HG02763 (cell line): ENCODE measurements at regions not wholly inside any gene's neighbourhood (a gene's known extent, or its start where the extent isn't known, plus 50 kb on each side); places are given as distances from the start of the nearest gene placed in this dataset.

Experiments
- ATAC-seq: cut with Tn5 transposase; IDR thresholded peaks from one replicate; pipeline ENCODE4 v1.9.1; 2021; ENCODE audit warnings: mild to moderate bottlenecking, moderate library complexity; ENCODE audit not compliant: unreplicated experiment

DNA sequence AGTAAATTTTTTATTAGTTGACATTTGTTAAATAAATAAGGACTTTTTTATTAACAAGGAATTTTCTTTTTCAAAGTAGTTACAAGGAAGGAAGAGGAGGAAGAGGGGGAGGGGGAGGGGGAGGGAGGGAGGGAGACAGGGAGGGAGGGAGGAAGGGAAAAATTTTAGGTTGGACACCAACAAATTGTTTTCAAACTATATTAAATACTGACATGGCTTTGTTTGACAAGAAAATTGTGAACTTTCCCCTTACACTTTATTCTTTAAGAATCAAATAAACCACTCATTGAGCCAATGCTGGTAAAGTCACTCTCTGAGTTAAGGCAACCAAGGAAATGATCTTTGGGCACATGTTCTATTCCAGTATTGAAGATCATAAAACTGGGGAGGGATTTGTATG lies 115.7 kb upstream of the PPP2R3A start:
- ATAC-seq: no peak

DNA sequence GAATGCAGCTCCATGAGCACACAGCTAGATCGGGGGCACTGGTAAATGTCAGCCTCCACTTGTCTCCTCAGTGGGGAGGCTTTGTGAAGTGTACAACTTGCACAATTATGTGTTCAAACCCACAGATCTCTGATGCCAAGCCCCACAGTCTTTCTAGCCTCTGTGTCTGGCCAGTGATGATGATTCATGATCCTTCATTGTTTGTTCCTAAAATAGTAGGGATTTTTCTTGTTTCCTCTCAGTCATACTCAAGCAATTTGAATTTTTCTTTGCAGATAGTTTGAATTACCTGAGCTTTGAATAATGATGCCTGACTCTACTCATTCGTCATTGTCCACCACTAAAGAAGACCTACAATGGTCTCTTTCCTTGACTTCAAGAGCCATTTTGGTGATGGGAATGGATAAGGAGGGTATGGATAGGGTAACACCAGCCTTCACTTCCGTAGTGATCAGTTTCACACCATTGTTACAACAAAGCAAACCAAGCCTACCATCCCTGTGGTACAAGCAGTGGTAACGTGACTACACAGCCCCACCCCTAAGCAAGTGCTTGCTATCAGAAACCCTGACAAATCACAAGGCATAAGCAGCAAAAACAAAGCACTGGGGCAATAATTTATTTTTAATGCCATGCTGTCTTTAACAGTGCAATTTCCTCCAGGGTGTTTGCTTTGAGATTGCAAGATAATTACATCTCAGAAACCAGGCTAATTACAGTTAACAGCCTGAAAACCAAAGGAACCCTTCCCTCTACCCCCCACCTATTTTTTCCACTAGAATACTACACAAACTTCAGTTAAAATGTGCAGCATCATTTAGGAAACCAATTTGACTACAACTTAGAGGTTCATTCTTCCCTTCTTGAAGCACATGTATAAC lies 114.1 kb upstream of the PPP2R3A start:
- ATAC-seq: no peak

DNA sequence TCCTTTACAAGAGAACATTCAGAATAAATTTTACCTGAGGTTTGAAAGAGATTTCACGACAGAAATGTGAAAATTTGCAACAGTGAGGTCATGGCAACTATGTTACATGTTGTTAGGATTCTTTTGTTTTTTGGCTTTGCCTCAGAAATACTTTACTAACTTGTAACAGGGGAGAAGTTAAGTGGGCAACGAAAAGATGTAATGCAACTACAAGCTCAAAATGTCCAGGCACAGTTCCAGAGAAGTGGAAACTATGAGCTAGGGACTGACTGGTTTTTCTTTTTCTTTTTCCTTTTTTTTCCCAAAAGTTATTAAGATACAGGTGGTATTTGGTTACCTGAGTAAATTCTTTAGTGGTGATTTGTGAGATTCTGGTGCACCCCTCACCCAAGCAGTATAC lies 111.5 kb upstream of the PPP2R3A start:
- ATAC-seq: no peak

DNA sequence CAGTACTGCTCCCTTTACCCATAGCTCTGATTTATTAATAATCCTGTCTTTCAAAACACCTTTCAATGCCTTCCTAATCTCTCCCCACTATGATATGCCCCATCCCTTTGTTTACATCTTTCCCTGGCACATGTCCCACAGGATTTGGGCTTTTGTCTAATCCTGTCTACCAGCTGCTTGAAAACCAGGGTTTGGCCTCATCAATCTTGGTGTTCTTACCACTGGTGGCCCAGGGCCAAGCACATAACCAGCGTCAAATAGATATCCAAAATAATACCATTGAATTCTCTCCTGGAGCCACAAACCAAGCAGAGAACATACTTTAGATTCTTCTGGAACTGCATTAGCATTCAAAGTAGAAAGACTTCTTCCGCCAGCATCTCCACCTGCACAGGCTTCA lies 104.8 kb upstream of the PPP2R3A start:
- no peak for ATAC-seq

DNA sequence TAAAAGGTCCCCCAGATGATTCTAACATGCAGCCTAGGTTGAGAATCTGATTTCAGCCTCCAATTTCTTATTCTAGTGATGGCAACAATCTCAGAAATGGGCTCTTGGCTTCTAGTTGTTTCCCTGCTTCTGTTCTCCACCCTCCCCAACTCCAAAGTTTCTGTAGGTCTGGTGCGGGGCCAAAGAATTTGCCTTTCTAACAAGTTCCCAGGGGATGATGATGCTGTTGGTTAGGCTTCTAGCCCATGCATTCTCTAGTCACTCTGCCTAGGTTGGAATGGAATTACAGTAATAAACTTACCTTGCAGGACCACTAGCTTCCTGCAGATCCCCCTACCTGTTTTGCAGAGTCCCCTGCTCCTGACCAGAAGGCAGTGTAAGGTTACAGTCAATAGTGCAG lies 103.2 kb upstream of the PPP2R3A start:
- ATAC-seq: no peak

DNA sequence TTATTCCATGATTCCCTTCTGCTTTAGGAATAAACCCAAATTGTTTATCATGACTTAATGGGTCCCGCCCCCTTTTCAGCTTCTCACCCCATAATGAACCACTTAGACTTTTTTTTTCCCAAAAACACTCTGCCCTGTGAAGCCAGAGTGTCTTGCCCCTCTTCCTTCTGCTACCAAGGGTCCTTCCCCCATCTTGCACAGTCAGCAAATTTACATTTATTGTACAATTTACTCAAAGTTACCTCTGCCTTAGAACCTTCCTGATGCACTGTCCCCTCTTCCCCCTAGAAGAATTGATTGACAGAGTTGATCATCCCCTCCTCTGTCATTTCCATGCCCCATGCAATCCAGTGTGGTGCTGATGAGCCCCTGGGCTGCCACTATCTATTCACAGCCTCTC lies 101.5 kb upstream of the PPP2R3A start:
- ATAC-seq: no peak

DNA sequence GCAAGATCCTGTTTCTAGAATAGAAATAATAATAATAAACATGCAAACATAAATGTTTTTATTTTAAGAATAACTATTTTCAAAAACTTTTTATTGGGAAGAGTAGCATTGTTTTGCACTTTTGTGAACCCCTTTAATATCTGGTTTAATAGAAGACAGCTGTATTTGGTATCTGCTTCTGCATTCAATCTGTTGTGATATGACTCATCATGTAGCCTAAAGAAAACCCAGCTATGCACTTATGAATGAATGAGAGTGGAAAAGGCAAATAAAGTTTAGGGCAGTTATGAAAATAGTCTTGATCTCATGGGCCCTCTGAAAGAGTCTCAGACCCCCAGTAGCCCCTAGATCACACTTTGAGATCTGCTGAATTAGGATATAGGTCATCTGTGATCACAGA lies 100.4 kb upstream of the PPP2R3A start:
- ATAC-seq: no peak

DNA sequence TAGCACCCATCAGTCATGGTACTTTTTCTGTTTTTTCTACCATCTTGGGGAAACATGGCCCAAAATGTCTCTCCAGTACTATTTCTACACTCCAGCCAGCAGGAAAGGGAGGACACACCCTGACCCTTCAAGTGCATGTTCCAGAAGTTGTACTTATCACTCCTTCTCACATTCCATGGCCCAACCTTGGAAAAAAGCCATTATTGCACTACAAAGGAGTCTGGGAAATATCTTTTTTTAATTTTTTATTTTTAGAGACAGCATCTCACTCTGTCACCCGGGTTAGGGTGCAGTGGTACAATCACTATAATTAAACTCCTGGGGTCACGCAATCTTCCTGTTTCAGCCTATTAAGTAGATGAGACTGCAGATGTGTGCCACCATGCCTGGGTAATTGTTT lies 100.0 kb upstream of the PPP2R3A start:
- ATAC-seq: no peak

DNA sequence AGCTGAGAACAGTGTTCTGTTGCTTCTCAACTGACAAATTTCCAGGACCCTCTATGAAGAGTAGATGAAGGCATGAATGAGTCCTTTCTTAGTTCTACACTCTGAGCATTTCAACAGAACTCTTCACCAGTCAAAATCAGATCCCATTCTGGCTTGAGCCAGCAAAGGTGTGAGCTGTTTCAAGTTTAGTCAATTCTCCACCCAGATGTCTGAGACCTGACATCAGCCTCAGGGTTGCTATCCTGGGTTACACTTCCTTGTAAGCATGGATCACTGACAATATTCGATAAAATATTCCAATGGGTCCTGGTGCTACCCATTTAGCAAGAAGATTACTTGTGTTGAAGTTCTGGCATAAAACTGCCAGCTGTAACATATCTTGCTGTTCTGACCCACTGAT lies 97.6 kb upstream of the PPP2R3A start:
- ATAC-seq: no peak

DNA sequence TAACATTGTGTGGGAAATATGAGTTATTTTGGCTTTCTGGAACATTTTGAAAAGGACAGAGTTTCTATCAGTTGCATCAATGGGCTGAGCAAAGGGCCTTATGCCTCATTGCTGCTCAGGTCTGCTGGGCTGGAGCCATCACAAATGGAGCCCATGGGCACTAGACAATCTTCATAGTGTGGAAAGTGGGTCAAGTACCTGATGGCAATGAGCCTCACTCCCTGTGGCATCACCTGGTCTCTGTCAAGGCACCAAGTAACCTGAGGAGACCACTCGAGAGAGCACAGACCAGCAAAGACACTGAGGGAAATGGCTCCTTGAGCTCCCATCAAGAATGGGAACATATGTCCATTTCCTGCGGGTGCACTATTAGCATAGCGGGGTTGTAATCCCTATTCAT lies 96.7 kb upstream of the PPP2R3A start:
- no peak for ATAC-seq

DNA sequence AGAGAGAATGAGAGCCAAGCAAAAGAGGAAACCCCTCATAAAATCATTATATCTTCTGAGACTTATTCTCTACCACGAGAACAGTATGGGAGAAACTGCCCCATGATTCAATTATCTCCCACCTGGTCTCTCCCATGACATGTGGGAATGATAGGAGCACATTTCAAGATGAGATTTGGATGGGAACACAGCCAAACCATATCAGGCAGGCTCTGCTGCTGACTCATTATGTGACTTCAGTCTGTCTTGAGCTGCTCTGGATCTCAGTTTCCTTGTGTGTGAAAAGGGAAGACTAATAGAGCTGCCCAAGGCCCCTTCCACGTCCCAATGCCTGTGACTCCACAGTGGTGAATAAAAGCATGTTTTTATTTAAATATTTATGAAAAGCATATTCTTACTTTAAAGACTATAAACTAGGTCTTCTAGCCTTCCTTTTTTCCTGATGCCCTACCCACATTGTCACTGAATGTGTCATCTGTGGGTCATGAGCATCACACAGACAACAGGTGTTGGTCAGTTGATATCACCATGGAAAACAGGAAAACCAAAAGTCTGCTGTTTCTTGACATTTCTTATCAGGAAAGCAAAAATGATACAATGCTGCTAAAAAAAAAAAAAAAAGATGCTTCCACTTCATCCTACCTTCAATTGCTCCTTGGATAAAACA lies 96.0 kb upstream of the PPP2R3A start:
- no peak for ATAC-seq

DNA sequence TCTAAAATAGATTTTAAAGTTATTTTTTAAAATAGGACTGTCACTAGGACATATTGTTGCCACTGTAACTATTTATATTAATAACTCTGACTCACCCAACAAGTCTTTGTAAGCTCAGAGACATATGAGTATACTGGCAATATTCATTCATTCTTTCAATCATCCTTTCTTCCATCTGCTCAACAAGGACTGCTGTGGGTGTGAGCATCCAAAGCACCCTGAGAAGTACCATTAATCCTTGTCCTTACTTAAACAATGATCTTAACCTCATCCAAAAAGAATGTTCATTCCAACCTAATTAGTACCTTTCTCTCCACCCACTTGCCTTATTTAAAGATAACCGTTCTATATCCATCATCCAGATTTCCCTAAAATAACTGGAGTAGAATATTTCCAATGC lies 94.2 kb upstream of the PPP2R3A start:
- no peak for ATAC-seq

DNA sequence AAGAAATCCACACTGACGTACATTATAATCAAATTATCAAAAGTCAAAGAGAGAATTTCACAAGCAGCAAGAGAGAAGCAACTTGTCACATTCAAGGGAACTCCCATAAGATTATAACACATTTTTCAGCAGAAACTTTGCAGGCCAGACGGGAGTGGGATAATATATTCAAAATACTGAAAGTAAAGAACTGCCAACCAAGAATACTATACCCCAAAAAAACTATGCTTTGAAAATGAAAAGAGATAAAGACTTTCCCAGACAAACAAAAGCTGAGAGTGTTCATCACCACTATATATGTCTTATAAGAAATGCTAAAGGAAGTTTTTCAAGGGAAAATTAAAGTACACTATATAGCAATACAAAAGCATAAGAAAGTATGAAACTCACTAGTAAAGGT lies 91.5 kb upstream of the PPP2R3A start:
- ATAC-seq: no peak

DNA sequence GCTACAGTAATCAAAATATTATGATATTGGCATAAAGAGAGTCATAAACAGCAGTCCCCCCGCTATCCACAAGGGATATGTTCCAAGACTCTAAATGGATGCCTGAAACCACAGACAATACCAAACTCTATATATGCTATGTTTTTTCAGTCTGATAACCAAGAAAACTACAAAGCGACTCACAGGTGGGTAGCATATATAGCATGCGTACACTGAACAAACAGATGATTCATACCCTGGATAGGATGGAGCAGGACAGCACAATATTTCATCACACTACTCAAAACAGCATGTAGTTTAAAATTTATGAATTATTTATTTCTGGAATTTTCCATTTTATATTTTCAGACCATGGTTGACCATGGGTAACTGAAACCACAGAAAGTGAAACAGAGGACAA lies 87.0 kb upstream of the PPP2R3A start:
- no peak for ATAC-seq

DNA sequence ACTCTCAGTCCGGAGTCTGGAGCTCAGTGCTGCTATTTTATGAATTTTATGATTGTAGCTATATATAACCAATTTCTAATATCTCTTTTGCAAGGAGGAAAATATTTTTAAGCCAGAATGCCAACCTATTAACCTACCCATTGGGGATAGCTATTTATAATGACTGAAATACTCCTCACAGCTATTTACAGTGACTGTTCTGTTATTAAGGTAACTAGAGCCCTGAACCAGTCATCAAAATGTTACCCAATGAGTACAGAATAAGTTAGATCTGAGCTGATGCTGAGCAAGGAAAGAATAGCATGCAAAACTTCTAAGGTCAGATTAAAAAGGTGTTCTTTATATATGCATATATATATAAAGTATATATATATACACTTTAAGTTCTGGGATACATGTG lies 79.6 kb upstream of the PPP2R3A start:
- ATAC-seq: no peak

DNA sequence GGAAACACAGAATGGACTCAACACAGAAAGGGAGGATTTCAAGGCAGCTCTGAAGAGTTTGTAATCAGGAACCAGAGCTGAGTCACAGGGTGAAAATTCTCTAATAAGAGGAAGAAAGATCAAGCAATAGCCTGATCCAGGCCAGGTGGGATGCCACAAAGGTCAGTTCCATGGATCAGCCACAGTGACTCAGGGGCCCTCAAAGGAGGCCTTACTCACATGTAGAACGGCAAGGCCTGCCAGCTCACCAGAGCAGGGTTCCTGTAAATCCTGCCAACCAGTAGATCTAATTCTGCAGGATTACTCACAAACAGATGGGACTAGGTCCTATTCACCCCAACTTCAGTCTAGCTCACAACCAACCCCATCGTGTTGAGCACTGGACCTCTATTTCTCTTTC lies 78.3 kb upstream of the PPP2R3A start:
- ATAC-seq: no peak

DNA sequence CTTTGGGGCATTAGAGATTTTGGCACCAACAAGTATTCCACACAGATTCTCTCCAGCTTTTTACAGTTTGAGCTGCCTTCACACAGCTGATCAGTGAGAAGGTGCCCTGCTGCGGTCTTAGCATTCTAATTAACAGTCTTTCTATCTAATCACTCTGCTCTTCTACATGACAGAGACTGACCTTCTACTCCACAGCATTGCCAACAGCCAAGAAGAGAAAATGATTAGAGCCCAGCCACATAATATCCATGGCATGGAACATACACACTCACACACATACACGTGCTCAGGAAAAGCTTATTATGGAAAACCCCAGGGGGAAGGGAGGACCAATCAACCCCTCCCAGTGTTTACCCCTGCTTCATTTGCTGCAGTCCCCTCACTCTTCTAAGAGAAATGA lies 76.1 kb upstream of the PPP2R3A start:
- no peak for ATAC-seq

DNA sequence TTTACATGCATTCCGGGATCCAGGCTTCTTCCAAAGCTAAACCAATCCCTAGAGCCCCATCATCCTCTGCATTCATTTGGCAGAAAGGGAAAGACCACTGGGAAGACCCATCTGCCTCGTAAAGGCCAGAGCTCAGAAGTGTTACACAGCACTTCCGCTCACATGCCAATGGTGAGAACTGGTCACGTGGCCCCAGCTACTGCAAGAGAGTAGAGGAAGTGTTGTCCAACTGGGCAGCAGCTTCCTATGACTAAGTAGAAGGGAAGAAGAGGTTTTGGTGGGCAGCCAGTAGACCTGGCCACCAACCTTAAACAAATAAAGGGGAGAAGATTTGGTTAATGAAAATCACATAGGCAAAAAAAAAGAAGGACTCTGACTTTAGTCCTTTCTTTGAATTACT lies 74.4 kb upstream of the PPP2R3A start:
- no peak for ATAC-seq

DNA sequence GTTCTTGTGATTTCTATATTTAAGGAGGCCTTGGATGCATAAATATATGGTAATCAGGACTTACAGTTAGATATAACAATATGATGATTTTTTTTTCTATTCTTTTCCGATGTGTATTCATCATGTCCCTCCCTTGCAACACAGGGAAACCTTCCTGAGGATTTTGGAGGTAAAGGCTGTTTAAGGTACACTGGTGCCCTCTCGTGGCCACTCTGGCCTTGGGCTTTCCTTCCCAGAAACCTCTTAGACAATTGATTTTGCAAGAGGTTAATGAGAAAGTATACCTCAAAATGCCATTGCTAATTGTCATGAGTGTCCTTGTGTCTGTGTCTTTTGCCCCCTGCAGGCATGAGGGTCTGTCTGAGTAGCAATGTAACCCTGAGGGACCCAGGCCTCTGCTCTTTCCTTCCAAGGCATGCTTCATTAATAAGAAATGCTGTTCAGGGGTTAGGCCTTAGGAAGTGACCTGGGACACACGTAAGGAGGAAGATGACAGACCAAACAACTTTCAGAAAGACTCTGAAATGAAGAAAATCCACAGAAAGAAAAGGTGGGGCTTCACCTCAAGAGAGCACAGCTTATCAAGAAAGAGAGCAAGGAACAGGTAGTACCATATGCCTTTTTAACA lies 70.3 kb upstream of the PPP2R3A start:
- no peak for ATAC-seq

DNA sequence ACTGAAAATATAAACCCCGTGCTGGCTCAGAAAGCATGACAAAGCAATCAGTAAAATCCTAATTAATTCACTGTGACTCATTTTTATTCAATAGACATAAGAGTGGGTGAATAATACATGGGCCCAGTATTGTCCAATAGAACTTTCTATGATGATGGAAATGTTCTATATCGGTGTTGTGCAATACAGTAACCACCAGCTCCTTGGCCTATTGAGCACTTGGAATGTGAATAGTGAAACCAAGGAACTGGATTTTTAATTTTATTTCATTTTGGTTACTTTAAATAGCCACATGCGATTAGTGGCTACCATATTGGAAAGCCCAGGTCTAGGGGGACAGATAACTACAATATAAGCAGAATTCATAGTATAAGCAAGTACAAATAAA lies 69.8 kb upstream of the PPP2R3A start:
- ATAC-seq: no peak

DNA sequence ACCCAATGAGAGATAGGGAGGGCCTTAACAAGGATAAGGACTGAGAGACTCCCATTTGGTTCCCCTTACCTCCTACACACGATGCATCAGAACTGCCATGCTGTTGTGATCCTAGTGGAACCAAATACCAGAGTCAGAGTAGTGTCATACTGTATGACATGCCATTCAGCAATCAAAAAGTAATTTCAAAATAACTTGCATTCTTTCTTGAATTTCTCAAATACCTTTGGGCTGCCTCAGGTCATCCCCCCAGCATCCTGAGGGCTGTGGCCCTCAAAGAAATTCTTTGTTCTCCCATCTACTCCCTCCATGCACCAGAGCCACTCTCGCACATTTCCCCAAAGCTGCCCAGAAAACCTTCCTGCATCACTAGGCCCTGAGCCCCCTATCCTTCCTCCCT lies 68.9 kb upstream of the PPP2R3A start:
- ATAC-seq: no peak

DNA sequence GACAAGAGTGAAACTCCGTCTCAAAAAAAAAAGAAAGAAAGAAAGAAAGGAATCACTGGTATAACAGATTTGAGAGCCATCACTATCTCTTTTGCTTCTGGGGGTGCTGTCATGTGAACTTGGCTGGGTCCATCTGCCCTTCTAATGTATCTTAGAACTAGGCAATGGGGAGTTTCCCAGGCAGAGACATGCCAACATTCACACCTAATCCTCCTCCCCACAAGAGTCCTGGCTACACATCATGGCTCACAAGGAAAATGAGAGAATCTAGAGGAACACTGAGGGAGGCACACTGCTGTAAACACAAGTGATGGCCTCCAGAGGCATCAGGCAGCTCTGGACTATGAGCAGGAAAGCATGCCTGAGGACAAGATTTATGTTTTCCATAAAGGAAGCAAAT lies 67.8 kb upstream of the PPP2R3A start:
- no peak for ATAC-seq
